ENCODE measurements at regions not wholly inside any gene's neighbourhood (a gene's known extent, or its start where the extent isn't known, plus 50 kb on each side); places are given as distances from the start of the nearest gene placed in this dataset.

DNA sequence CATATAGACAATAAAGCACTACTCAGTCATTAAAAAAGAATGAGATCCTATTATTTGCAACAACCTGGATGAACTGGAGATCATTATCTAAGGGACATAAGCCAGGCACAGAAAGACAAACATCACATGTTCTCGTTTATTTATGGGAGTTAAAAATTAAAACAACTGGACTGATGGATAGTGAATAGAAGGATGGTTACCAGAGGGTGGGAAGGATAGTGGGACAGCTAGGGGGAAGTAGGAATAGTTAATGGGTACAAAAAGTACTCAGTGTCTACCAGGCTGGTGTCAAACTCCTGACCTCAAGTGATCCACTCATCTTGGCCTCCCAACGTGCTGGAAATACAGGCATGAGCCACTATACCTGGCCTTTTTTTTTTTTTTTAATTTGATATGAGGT, 56.7 kb upstream of the KTN1 start:
- Histone ChIP-seq H3K36me3 (replicated peaks in 1 of 2; ENCODE audit: control insufficient read depth in 1 of 2, insufficient read depth in 2 of 2, low read length in 1 of 2) (no peaks in the 10 kb centered on the region), H3K9me2 (no peaks in the 10 kb centered on the region), H3F3A (replicated peaks; ENCODE audit: insufficient read depth) (no peaks in the 10 kb centered on the region), H3K79me2 (ENCODE audit: insufficient read depth) (no peaks in the 10 kb centered on the region), H3K4me2 (no peak overlapping the region), H2AFZ (ENCODE audit: low read depth) (no peak overlapping the region), H4K20me1 (ENCODE audit: insufficient read depth) (no peaks in the 10 kb centered on the region), H3K4me3 (ENCODE audit: low read depth in 2 of 2, low read length in 1 of 2) (no peak overlapping the region), H3K9me3 (no peaks in the 10 kb centered on the region), H3K27ac (ENCODE audit: low read depth in 2 of 2, low read length in 1 of 2) (no peak overlapping the region), H3K4me1 (ENCODE audit: control insufficient read depth in 1 of 2, insufficient read depth in 2 of 2, low read depth in 1 of 2, low read length in 1 of 2) (no peaks in the 10 kb centered on the region), H3K27me3 (ENCODE audit: insufficient read depth) (no peaks in the 10 kb centered on the region), H3K9ac (no peak overlapping the region)
- WGBS (ENCODE audit: low lambda C conversion rate) = 38% methylated on average over 2 of the region's 2 CpGs
- DNase-seq = no peak
- TF ChIP-seq, protein P1, sequence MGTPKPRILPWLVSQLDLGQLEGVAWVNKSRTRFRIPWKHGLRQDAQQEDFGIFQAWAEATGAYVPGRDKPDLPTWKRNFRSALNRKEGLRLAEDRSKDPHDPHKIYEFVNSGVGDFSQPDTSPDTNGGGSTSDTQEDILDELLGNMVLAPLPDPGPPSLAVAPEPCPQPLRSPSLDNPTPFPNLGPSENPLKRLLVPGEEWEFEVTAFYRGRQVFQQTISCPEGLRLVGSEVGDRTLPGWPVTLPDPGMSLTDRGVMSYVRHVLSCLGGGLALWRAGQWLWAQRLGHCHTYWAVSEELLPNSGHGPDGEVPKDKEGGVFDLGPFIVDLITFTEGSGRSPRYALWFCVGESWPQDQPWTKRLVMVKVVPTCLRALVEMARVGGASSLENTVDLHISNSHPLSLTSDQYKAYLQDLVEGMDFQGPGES (IDR thresholded peaks at IDR 0.05; ENCODE audit: low read depth, low read length) = no peak
- TF ChIP-seq RFX5 (IDR thresholded peaks at IDR 0.05; ENCODE audit: low read length) (no peak), TEAD4 (IDR thresholded peaks at IDR 0.05; ENCODE audit: borderline replicate concordance, insufficient read depth) (no peak), ELF1 (IDR thresholded peaks at IDR 0.05) (no peak), TAF1 (IDR thresholded peaks at IDR 0.05; ENCODE audit: borderline replicate concordance, low read depth, low read length) (no peak), SMC3 (IDR thresholded peaks at IDR 0.05; ENCODE audit: low read depth, low read length) (no peak), JUND (IDR thresholded peaks at IDR 0.05) (no peak), NFIC (IDR thresholded peaks at IDR 0.05; ENCODE audit: borderline replicate concordance) (no peak), FOXM1 (IDR thresholded peaks at IDR 0.05; ENCODE audit: low read depth) (no peak), FOSL2 (IDR thresholded peaks at IDR 0.05; ENCODE audit: borderline replicate concordance, low read depth) (no peak), FOXJ3 (CRISPR knock-in tag; IDR thresholded peaks at IDR 0.05) (no peak)
- TF ChIP-seq, protein P2, sequence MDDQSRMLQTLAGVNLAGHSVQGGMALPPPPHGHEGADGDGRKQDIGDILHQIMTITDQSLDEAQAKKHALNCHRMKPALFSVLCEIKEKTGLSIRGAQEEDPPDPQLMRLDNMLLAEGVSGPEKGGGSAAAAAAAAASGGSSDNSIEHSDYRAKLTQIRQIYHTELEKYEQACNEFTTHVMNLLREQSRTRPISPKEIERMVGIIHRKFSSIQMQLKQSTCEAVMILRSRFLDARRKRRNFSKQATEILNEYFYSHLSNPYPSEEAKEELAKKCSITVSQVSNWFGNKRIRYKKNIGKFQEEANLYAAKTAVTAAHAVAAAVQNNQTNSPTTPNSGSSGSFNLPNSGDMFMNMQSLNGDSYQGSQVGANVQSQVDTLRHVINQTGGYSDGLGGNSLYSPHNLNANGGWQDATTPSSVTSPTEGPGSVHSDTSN (IDR thresholded peaks at IDR 0.05) = no peak
- TF ChIP-seq, protein P3, sequence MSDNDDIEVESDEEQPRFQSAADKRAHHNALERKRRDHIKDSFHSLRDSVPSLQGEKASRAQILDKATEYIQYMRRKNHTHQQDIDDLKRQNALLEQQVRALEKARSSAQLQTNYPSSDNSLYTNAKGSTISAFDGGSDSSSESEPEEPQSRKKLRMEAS (IDR thresholded peaks at IDR 0.05; ENCODE audit: low read depth) = no peak
- TF ChIP-seq, protein P4, sequence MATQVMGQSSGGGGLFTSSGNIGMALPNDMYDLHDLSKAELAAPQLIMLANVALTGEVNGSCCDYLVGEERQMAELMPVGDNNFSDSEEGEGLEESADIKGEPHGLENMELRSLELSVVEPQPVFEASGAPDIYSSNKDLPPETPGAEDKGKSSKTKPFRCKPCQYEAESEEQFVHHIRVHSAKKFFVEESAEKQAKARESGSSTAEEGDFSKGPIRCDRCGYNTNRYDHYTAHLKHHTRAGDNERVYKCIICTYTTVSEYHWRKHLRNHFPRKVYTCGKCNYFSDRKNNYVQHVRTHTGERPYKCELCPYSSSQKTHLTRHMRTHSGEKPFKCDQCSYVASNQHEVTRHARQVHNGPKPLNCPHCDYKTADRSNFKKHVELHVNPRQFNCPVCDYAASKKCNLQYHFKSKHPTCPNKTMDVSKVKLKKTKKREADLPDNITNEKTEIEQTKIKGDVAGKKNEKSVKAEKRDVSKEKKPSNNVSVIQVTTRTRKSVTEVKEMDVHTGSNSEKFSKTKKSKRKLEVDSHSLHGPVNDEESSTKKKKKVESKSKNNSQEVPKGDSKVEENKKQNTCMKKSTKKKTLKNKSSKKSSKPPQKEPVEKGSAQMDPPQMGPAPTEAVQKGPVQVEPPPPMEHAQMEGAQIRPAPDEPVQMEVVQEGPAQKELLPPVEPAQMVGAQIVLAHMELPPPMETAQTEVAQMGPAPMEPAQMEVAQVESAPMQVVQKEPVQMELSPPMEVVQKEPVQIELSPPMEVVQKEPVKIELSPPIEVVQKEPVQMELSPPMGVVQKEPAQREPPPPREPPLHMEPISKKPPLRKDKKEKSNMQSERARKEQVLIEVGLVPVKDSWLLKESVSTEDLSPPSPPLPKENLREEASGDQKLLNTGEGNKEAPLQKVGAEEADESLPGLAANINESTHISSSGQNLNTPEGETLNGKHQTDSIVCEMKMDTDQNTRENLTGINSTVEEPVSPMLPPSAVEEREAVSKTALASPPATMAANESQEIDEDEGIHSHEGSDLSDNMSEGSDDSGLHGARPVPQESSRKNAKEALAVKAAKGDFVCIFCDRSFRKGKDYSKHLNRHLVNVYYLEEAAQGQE (IDR thresholded peaks at IDR 0.05; ENCODE audit: low read depth, low read length) = no peak
- TF ChIP-seq, protein P5, sequence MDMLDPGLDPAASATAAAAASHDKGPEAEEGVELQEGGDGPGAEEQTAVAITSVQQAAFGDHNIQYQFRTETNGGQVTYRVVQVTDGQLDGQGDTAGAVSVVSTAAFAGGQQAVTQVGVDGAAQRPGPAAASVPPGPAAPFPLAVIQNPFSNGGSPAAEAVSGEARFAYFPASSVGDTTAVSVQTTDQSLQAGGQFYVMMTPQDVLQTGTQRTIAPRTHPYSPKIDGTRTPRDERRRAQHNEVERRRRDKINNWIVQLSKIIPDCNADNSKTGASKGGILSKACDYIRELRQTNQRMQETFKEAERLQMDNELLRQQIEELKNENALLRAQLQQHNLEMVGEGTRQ (IDR thresholded peaks at IDR 0.05; ENCODE audit: borderline replicate concordance, low read depth, low read length) = no peak
- TF ChIP-seq, protein P6, sequence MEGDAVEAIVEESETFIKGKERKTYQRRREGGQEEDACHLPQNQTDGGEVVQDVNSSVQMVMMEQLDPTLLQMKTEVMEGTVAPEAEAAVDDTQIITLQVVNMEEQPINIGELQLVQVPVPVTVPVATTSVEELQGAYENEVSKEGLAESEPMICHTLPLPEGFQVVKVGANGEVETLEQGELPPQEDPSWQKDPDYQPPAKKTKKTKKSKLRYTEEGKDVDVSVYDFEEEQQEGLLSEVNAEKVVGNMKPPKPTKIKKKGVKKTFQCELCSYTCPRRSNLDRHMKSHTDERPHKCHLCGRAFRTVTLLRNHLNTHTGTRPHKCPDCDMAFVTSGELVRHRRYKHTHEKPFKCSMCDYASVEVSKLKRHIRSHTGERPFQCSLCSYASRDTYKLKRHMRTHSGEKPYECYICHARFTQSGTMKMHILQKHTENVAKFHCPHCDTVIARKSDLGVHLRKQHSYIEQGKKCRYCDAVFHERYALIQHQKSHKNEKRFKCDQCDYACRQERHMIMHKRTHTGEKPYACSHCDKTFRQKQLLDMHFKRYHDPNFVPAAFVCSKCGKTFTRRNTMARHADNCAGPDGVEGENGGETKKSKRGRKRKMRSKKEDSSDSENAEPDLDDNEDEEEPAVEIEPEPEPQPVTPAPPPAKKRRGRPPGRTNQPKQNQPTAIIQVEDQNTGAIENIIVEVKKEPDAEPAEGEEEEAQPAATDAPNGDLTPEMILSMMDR (IDR thresholded peaks at IDR 0.05) = no peak
- ChIA-PET POLR2A (no interaction called here), CTCF (no interaction called here)

Data from SK-N-SH (cell line).